Breast epithelium (tissue), 4 donors: ENCODE measurements at regions not wholly inside any gene's neighbourhood (a gene's known extent, or its start where the extent isn't known, plus 50 kb on each side); places are given as distances from the start of the nearest gene placed in this dataset.

ENCODE experiments used
- DNase-seq, 2 donors: peaks; one replicate each; pipeline ENCODE4 v3.0.0-alpha.2; 2019; ENCODE audit warnings: low spot score in 2 of 2
- H3K27ac ChIP-seq, 2 donors: fragments of 200-600 bp; sonication (generic) in 1 of 2; one replicate each; pipeline ENCODE4 v1.5.1; 2016 to 2019; ENCODE audit warnings: mild to moderate bottlenecking in 1 of 2
- H3K27me3 ChIP-seq, 2 donors: fragments of 200-600 bp; sonication (generic) in 1 of 2; one replicate each; pipeline versions ENCODE4 v1.5.1 to v1.6.0; 2017 to 2019; ENCODE audit warnings: control low read depth in 1 of 2, mild to moderate bottlenecking in 1 of 2
- H3K36me3 ChIP-seq: fragments of 200-600 bp; one replicate; pipeline ENCODE4 v1.5.1; 2019
- H3K4me1 ChIP-seq, 2 donors: fragments of 200-600 bp; sonication (generic); one replicate each; pipeline ENCODE4 v1.5.1; 2016 to 2019; ENCODE audit warnings: control low read depth in 1 of 2
- H3K4me3 ChIP-seq, 3 donors: fragments of 200-600 bp; sonication (generic); 1 replicate in 2 of 3; 2 replicates in 1 of 3; pipeline ENCODE4 v1.5.1; 2016 to 2019; ENCODE audit warnings: mild to moderate bottlenecking in 3 of 3, moderate library complexity in 2 of 3
- H3K9me3 ChIP-seq, 2 donors: fragments of 200-600 bp; sonication (generic) in 1 of 2; one replicate each; pipeline ENCODE4 v1.5.1; 2016 to 2019; ENCODE audit warnings: control low read depth in 1 of 2
- CTCF ChIP-seq, 3 donors: fragments of 450-650 bp; IDR thresholded peaks; one replicate each; pipeline ENCODE4 v1.5.1; 2016 to 2017; ENCODE audit warnings: antibody characterized with exemption in 3 of 3, mild to moderate bottlenecking in 3 of 3, moderate library complexity in 3 of 3
- POLR2A ChIP-seq: fragments of 450-650 bp; IDR thresholded peaks from one replicate; pipeline ENCODE4 v1.6.1; 2016; ENCODE audit warnings: antibody characterized with exemption, mild to moderate bottlenecking, moderate library complexity
- POLR2AphosphoS5 ChIP-seq, 3 donors: sonication (generic); formaldehyde crosslinking; IDR thresholded peaks; one replicate each; pipeline ENCODE4 v1.6.1; 2017; ENCODE audit warnings: antibody characterized with exemption in 3 of 3
- intact Hi-C: fragments of 100-400 bp; cut with DNase I; formaldehyde crosslinking; loops from one replicate; pipeline ENCODE4 v1.15.1; 2023; ENCODE audit warnings: low total_unique reads

- H3K27me3 ChIP-seq, result no peaks in the 10 kb centered on the region
Observed at GRCh38 chr4:106476741-106477140, 108.2 kb upstream of the GIMD1 start.

GRCh38 chr4:106473515-106473914 is 104.9 kb upstream of the GIMD1 start:
- Histone ChIP-seq H3K9me3 (no peaks in the 10 kb centered on the region), H3K27ac (no peak overlapping the region), H3K4me1 (no peaks in the 10 kb centered on the region), H3K27me3 (no peaks in the 10 kb centered on the region), H3K4me3 (no peak overlapping the region), H3K36me3 (no peaks in the 10 kb centered on the region)
- intact Hi-C loops, result no loop called here
- TF ChIP-seq POLR2A, result no peak
- TF ChIP-seq POLR2AphosphoS5 (IDR thresholded peaks at IDR 0.05), result no peak
- TF ChIP-seq CTCF (IDR thresholded peaks at IDR 0.05), result no peak
- DNase-seq, result no peak

More at GRCh38 chr4:106476741-106477140, 108.2 kb upstream of the GIMD1 start:
- H3K27ac ChIP-seq, result no peak overlapping the region
- no peaks in the 10 kb centered on the region for H3K4me1 ChIP-seq
- intact Hi-C loops, result no loop called here
- no peak for DNase-seq
- H3K9me3 ChIP-seq, result no peaks in the 10 kb centered on the region
- no peak for TF ChIP-seq POLR2A
- no peak for TF ChIP-seq CTCF (IDR thresholded peaks at IDR 0.05)
- no peak for TF ChIP-seq POLR2AphosphoS5 (IDR thresholded peaks at IDR 0.05)
- no peak overlapping the region for H3K4me3 ChIP-seq
- no peaks in the 10 kb centered on the region for H3K36me3 ChIP-seq

- no peak for DNase-seq
- Histone ChIP-seq H3K4me1 (no peaks in the 10 kb centered on the region), H3K27ac (no peak overlapping the region), H3K9me3 (no peaks in the 10 kb centered on the region), H3K4me3 (no peak overlapping the region), H3K36me3 (no peaks in the 10 kb centered on the region), H3K27me3 (no peaks in the 10 kb centered on the region)
- TF ChIP-seq POLR2AphosphoS5 (IDR thresholded peaks at IDR 0.05) (no peak), CTCF (IDR thresholded peaks at IDR 0.05) (no peak), POLR2A (no peak)
- intact Hi-C loops, result no loop called here
Observed at GRCh38 chr4:106471151-106471550, 102.6 kb upstream of the GIMD1 start.

GRCh38 chr4:106463622-106464021 is 95.0 kb upstream of the GIMD1 start:
- no peak for TF ChIP-seq POLR2A
- TF ChIP-seq CTCF (IDR thresholded peaks at IDR 0.05), result no peak
- TF ChIP-seq POLR2AphosphoS5 (IDR thresholded peaks at IDR 0.05), result no peak
- no peaks in the 10 kb centered on the region for H3K9me3 ChIP-seq
- H3K27me3 ChIP-seq, result no peaks in the 10 kb centered on the region
- no peaks in the 10 kb centered on the region for H3K4me1 ChIP-seq
- intact Hi-C loops, result no loop called here
- no peak overlapping the region for H3K27ac ChIP-seq
- no peak for DNase-seq
- H3K4me3 ChIP-seq, result no peak overlapping the region
- no peaks in the 10 kb centered on the region for H3K36me3 ChIP-seq

GRCh38 chr4:106454581-106454980 is 86.0 kb upstream of the GIMD1 start:
- Histone ChIP-seq H3K9me3 (no peaks in the 10 kb centered on the region), H3K4me1 (no peaks in the 10 kb centered on the region), H3K36me3 (no peaks in the 10 kb centered on the region), H3K27ac (no peak overlapping the region), H3K4me3 (no peak overlapping the region), H3K27me3 (no peaks in the 10 kb centered on the region)
- TF ChIP-seq CTCF (IDR thresholded peaks at IDR 0.05) (no peak), POLR2AphosphoS5 (IDR thresholded peaks at IDR 0.05) (no peak), POLR2A (no peak)
- no peak for DNase-seq
- intact Hi-C loops, result no loop called here
